ENCODE measurements at regions not wholly inside any gene's neighbourhood (a gene's known extent, or its start where the extent isn't known, plus 50 kb on each side); places are given as distances from the start of the nearest gene placed in this dataset.

DNA sequence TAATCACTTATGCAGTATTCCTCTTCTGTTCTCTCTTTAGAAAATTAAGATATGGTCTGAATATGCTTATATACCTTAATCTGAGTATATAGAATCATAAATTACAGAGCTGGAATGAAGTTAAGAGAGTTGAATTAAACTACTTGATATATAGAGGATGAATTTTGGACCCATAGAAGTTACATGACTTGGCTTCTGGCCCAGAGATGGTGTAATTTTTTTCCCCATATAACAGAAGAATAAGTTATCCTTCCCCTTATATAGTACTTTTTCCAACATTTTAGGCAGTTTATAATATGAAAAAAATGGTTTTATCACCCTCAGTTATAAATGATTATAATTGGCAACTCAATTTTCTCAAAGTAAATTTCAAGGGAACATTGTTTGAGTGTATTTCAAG, 616.3 kb downstream of the TBC1D4 start:
- ATAC-seq = no peak

- no peak for ATAC-seq
Observed at GRCh38 chr13:74860789-74861188, 621.2 kb downstream of the TBC1D4 start.

DNA sequence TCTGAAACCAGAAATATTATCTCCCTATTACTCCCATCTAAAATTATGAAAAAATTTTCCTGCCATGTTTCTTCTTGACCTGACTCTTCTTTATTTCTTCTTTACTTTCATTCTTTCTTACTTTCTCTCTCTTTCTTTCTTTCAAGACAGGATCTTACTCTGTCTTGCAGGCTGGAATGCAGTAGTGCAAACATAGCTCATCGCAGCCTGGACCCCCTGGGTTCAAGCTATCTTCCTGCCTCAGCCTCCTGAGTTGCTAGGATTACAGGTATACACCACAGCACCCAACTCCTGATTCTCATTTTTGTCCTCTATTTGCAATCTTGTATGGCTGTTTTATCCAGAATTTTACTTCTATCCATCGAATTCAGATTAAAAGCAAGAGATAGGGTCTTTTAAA, 631.1 kb downstream of the TBC1D4 start:
- ATAC-seq = no peak

- ATAC-seq = no peak
Observed at GRCh38 chr13:74847966-74848365, 634.0 kb downstream of the TBC1D4 start.

GRCh38 chr13:74845806-74846205, 636.2 kb downstream of the TBC1D4 start:
- no peak for ATAC-seq

- no peak for ATAC-seq
Observed at GRCh38 chr13:74841651-74842050, 640.3 kb downstream of the TBC1D4 start.

DNA sequence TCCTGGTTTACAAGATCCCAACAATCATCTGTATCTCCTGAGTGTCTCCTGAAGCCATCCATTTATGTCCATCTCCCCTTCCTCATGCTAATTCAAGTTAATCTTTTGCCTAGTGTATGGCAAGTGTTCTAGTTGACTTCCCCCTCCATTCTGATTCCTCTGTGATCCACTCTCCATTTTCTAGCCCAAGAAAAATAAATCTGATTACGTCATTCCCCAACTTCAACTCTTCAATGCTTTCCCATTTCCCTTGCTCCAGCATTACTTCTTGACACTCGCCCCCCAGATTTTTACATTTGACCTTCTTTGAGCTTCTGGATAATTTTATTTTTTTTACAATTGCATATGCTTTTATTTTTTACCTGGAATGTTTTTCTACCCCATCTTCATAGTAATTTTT, 640.8 kb downstream of the TBC1D4 start:
- ATAC-seq = no peak

DNA sequence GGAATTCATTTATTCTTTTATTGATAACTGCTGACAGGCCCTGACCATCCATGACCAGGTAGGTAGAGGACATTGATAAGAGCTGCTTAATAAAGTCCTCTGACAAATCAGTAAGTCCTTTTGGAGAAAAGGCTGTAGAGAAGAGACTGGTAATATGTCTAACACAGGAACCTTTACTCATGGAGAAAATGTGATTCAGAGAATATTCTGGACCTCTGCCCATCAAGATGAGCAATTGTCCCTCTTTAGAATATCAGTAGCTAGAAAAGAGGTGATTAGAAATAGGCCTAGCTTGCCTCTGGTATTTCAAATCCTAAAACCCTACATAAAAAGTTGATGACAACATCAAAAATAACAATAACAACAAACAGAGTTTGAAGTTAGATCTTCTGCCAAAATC, 642.3 kb downstream of the TBC1D4 start:
- no peak for ATAC-seq

DNA sequence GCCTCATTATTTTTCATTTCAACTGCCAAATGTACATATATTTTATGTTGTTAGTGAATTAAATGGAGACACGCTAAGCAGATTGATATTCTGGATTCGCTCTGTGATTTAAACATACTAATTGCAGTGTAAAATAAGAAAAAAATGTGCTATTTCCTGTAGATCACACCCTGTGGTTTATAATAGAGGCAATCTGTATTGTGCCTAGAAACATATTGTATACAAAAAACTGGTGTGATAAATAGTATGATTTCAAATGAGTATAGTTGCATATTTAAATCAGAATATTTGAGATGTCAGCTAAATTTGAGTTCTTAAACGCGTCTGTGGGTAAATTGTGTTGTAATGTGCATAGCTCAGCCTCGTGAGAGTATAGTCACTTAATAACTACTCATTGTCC, 643.9 kb downstream of the TBC1D4 start:
- no peak for ATAC-seq

DNA sequence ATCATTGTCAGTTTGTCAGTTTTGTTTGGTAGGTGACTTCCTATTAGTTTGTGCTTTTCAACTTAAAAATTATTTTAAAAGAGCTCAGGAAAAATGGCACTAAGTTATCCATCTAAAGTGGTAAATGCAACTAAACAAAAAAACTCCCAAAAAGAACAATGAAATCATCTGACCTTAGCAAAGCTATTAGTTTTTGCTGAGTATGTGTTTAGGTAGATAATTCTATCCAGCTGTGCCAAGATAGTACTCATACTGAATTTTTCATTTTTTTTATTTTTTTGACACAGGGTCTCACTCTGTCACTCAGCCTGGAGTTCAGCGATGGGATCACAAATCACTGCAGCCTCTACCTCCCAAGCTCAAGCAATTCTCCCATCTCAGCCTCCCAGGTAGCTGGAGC, 645.3 kb downstream of the TBC1D4 start:
- no peak for ATAC-seq

DNA sequence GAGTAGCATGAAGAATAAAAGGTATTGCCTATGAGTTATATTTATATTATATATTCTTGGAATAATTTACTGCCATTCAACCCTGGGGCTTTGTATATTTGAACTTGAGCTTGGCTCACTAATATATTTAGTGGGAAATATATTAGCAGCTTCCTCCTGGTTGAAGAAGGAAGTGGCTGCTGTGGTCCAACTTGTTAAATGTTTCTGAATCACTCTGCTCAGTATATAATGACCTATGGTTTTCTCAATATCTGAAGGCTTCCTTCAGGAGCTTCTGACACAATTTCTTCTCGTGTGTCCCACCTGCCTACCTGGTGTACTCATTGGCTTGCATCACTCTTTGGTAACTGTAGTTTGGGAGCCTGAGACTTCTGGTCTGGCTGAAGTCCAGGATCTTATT, 646.4 kb downstream of the TBC1D4 start:
- ATAC-seq = no peak

- ATAC-seq = no peak
Observed at GRCh38 chr13:74825938-74826246, 656.1 kb downstream of the TBC1D4 start.

GRCh38 chr13:74825152-74825937, 656.6 kb downstream of the TBC1D4 start:
- no peak for ATAC-seq

DNA sequence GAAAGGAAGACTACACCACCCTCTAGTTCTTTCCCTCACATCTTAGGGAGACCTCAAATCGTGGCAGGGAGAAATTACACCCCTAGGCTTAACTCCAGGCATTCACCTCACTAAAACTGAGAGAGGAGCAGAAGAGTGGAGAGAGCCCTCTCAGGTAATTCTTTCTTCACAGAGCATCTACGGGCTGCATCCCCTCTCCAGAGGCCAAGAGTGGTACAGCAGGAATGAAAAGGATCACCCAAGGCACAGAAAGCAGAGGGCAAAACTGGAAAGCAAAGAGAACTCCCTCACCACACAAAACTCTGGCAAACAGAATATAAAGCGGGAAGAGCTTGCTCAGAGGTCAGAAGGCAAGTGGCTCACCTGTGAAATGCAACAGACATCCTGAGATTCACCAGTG, 661.2 kb downstream of the TBC1D4 start:
- no peak for ATAC-seq

DNA sequence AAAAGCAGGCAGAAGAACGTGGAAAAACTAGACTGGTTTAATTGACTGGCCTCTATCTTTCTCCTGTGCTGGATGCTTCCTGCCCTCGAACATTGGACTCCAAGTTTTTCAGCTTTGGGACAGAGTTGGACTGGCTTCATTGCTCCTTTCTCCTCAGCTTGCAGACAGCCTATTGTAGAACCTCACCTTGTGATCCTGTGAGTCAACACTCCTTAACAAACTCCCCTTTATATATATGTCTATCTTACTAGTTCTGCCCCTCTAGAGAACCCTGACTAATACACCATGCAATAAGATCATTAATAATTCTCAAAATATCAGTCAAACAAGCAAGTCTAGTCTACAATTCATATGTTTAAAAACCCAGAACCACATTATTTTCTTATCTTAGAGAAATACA, 662.4 kb downstream of the TBC1D4 start:
- ATAC-seq = no peak

DNA sequence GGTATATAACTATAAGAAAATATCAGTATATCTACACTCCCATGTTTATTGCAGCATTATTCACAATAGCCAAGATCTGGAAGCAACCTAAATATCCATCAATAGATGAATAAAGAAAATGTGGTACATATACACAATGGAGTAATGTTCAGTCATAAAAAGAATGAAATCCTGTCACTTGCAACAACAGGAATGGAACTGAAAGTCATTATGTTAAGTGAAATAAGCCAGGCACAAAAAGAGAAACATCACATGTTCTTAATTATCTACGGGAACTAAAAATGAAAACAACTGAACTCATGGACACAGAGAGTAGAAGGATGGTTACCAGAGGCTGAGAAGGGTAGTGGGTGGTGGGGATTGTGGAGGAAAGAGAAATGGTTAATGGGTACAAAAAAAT, 665.2 kb downstream of the TBC1D4 start:
- no peak for ATAC-seq

DNA sequence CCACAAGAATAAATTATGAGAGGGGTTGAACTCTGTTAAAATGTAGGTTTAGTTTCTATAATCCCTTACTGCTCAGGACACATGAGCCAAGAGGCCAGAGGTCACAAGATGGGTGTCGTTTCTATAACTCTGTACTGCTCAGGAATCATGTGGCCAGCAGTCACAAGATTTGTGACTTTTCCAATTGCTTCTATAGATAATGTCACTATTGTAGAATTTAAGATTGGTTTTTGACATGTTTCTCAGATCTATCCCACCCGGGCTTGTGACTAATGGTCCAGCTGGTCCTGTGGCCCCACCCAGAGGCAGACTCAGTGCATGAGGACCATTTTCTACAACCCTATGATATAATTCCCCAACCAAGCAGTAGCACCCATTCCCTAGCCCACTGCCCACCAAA, 662.0 kb upstream of the KLF12 start:
- ATAC-seq = no peak

DNA sequence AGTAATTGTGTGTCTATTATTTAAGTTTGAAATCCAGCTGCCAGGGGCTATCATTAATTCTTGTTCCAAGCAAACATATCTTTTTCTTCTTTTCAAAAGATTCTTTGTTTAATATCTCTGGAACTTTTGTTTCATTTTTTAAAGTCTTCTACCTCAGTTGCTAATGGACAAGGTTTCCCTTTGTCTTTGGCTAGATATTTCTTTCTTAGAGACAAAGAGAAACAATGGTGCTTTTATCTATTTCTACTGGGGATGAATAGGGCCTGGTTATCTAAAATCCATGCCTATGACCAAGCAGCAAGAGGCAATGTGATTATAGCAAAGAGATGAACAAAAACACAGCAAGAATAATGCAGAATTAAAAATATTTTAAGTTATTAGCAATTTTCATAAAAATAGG, 661.3 kb upstream of the KLF12 start:
- no peak for ATAC-seq

GRCh38 chr13:74794582-74794981, 660.4 kb upstream of the KLF12 start:
- no peak for ATAC-seq

DNA sequence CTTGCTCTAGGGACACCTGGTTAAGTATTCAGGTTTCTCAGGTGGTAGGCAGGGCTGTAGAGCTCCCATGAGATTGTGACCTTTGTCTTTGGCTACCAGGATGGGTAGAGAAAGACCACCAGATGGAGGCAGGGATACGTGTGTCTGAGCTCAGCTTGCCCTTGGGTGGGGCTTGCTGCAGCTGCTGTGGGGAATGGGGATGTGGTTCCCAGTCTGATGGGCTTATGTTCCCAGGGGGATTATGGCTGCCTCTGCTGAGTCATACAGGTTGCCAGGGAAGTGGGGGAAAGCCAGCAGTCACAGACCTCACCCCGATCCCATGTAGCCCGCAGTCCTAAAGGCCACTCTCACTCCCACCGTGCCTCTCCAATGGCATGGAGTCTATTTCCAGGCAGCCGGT, 659.9 kb upstream of the KLF12 start:
- ATAC-seq = no peak

- no peak for ATAC-seq
Observed at GRCh38 chr13:74784959-74785358, 650.8 kb upstream of the KLF12 start.

DNA sequence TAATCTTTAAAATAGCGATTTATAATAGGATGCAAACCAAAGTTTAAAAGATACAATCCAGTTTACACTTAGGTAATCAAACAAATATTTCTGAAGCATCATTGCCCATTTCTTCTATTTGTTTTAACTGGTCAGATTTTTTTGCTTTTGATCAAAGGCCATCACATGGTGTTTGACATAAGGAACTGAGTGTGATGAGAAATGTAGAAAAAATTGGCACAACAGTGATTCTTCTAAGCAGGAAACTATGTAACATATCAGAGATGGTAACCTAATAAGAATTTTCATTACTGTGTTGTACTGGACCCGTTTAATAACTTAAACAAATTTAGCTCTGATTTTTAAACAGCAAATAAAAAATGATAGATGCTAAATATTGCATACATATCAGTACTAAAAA, 644.7 kb upstream of the KLF12 start:
- no peak for ATAC-seq

DNA sequence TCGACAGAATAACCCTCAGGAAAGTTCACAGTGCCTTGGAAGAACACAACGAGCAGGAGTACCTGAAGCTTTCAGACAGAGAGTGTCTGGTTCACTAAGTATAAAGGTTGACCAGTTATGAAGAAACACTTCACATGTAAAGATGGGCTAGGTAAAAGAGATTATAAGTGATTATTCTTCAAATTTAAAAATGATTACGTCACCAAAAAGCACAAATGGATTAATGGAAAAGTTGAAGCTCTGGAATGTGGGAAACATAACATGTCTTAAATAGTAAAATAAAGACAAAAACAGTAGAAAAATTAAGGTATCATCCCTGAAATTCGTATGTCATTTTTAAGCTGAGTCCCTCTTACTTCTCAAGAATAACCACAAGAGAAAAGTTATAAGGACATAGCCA, 643.9 kb upstream of the KLF12 start:
- no peak for ATAC-seq

DNA sequence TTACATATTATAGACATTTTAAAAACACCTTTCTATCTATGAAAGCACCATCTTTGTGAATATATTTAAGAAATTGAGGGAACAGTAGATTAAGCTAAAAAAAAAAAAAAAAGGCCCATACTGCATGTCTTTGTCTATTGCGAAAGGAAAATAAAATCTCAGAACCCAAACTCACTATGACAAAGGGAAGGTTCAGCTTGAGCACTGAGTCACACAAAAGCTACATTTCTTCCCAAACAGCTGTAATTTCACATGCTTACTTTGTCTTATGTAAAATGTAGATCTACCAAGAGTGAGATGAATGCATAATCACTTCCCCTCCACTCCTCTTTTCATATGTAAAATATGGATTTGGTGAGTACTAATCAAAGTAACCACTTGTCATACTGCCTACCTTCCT, 640.1 kb upstream of the KLF12 start:
- ATAC-seq = no peak

DNA sequence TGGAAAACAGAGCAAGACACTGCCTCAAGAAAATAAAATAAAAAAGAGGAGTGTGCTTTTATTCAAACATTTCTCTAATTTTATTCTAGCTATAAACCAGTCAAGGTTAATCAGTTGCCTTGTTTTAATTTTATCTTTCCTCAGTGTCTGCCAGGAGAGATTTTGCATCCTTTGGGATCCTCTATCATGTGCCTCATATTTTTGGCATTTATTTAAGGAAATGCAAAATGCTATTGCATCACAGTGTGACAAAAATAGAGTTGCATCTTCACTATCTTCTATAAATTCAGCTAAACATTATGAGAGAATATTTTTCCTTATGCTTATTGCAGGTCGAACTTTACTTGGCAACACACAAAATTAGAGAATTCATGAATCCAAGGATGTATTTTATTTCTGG, 639.0 kb upstream of the KLF12 start:
- ATAC-seq = no peak

GRCh38 chr13:74771964-74772363, 637.8 kb upstream of the KLF12 start:
- no peak for ATAC-seq

Data from activated CD4-positive, CD25-positive, alpha-beta regulatory T cell treated with anti-CD3 and anti-CD28 coated beads, Interleukin-2, amount 50 U/mL, for 24 hours (primary cell).